ENCODE measurements at regions not wholly inside any gene's neighbourhood (a gene's known extent, or its start where the extent isn't known, plus 50 kb on each side); places are given as distances from the start of the nearest gene placed in this dataset.

- Histone ChIP-seq H3K9ac (ENCODE audit: low read length) (no peak overlapping the region), H3K4me3 (ENCODE audit: low read length) (no peak overlapping the region), H3K27me3 (ENCODE audit: control insufficient read depth, insufficient read depth, low read length) (no peaks in the 10 kb centered on the region), H3K9me3 (ENCODE audit: control insufficient read depth, low read depth, low read length) (no peaks in the 10 kb centered on the region), H3K27ac (ENCODE audit: low read length) (no peak overlapping the region), H3K4me1 (ENCODE audit: control insufficient read depth, low read depth, low read length) (no peaks in the 10 kb centered on the region), H3K36me3 (ENCODE audit: control insufficient read depth, low read depth, low read length) (no peaks in the 10 kb centered on the region)
Observed at GRCh38 chr16:50862818-50863643, 121.1 kb downstream of the CYLD start.

- Histone ChIP-seq H3K9ac (ENCODE audit: low read length) (no peak overlapping the region), H3K9me3 (ENCODE audit: control insufficient read depth, low read depth, low read length) (no peaks in the 10 kb centered on the region), H3K36me3 (ENCODE audit: control insufficient read depth, low read depth, low read length) (no peaks in the 10 kb centered on the region), H3K4me3 (ENCODE audit: low read length) (no peak overlapping the region), H3K4me1 (ENCODE audit: control insufficient read depth, low read depth, low read length) (no peaks in the 10 kb centered on the region), H3K27ac (ENCODE audit: low read length) (no peak overlapping the region), H3K27me3 (ENCODE audit: control insufficient read depth, insufficient read depth, low read length) (no peaks in the 10 kb centered on the region)
Observed at GRCh38 chr16:50861970-50862411, 120.1 kb downstream of the CYLD start.

- no peaks in the 10 kb centered on the region for H3K4me1 ChIP-seq (ENCODE audit: control insufficient read depth, low read depth, low read length)
- no peaks in the 10 kb centered on the region for H3K9me3 ChIP-seq (ENCODE audit: control insufficient read depth, low read depth, low read length)
- H3K4me3 ChIP-seq (ENCODE audit: low read length): no peak overlapping the region
- no peaks in the 10 kb centered on the region for H3K27me3 ChIP-seq (ENCODE audit: control insufficient read depth, insufficient read depth, low read length)
- no peak overlapping the region for H3K27ac ChIP-seq (ENCODE audit: low read length)
- H3K9ac ChIP-seq (ENCODE audit: low read length): no peak overlapping the region
- H3K36me3 ChIP-seq (ENCODE audit: control insufficient read depth, low read depth, low read length): no peaks in the 10 kb centered on the region
Observed at GRCh38 chr16:50861451-50861850, 119.6 kb downstream of the CYLD start.

GRCh38 chr16:50859628-50860360 is 117.9 kb downstream of the CYLD start:
- Histone ChIP-seq H3K27me3 (ENCODE audit: control insufficient read depth, insufficient read depth, low read length) (no peaks in the 10 kb centered on the region), H3K27ac (ENCODE audit: low read length) (no peak overlapping the region), H3K4me1 (ENCODE audit: control insufficient read depth, low read depth, low read length) (no peaks in the 10 kb centered on the region), H3K9me3 (ENCODE audit: control insufficient read depth, low read depth, low read length) (no peaks in the 10 kb centered on the region), H3K4me3 (ENCODE audit: low read length) (no peak overlapping the region), H3K9ac (ENCODE audit: low read length) (no peak overlapping the region), H3K36me3 (ENCODE audit: control insufficient read depth, low read depth, low read length) (no peaks in the 10 kb centered on the region)

GRCh38 chr16:50858877-50859627 is 117.2 kb downstream of the CYLD start:
- Histone ChIP-seq H3K27me3 (ENCODE audit: control insufficient read depth, insufficient read depth, low read length) (no peaks in the 10 kb centered on the region), H3K4me1 (ENCODE audit: control insufficient read depth, low read depth, low read length) (no peaks in the 10 kb centered on the region), H3K36me3 (ENCODE audit: control insufficient read depth, low read depth, low read length) (no peaks in the 10 kb centered on the region), H3K9ac (ENCODE audit: low read length) (no peak overlapping the region), H3K27ac (ENCODE audit: low read length) (no peak overlapping the region), H3K9me3 (ENCODE audit: control insufficient read depth, low read depth, low read length) (no peaks in the 10 kb centered on the region), H3K4me3 (ENCODE audit: low read length) (no peak overlapping the region)

- Histone ChIP-seq H3K4me1 (ENCODE audit: control insufficient read depth, low read depth, low read length) (no peaks in the 10 kb centered on the region), H3K9me3 (ENCODE audit: control insufficient read depth, low read depth, low read length) (no peaks in the 10 kb centered on the region), H3K27ac (ENCODE audit: low read length) (no peak overlapping the region), H3K27me3 (ENCODE audit: control insufficient read depth, insufficient read depth, low read length) (no peaks in the 10 kb centered on the region), H3K9ac (ENCODE audit: low read length) (no peak overlapping the region), H3K36me3 (ENCODE audit: control insufficient read depth, low read depth, low read length) (no peaks in the 10 kb centered on the region), H3K4me3 (ENCODE audit: low read length) (no peak overlapping the region)
Observed at GRCh38 chr16:50858376-50858775, 116.5 kb downstream of the CYLD start.

GRCh38 chr16:50857881-50858280 is 116.0 kb downstream of the CYLD start:
- Histone ChIP-seq H3K4me1 (ENCODE audit: control insufficient read depth, low read depth, low read length) (no peaks in the 10 kb centered on the region), H3K27me3 (ENCODE audit: control insufficient read depth, insufficient read depth, low read length) (no peaks in the 10 kb centered on the region), H3K9ac (ENCODE audit: low read length) (no peak overlapping the region), H3K36me3 (ENCODE audit: control insufficient read depth, low read depth, low read length) (no peaks in the 10 kb centered on the region), H3K27ac (ENCODE audit: low read length) (no peak overlapping the region), H3K9me3 (ENCODE audit: control insufficient read depth, low read depth, low read length) (no peaks in the 10 kb centered on the region), H3K4me3 (ENCODE audit: low read length) (no peak overlapping the region)

- no peaks in the 10 kb centered on the region for H3K27me3 ChIP-seq (ENCODE audit: control insufficient read depth, insufficient read depth, low read length)
- no peaks in the 10 kb centered on the region for H3K36me3 ChIP-seq (ENCODE audit: control insufficient read depth, low read depth, low read length)
- H3K27ac ChIP-seq (ENCODE audit: low read length): no peak overlapping the region
- no peaks in the 10 kb centered on the region for H3K4me1 ChIP-seq (ENCODE audit: control insufficient read depth, low read depth, low read length)
- H3K4me3 ChIP-seq (ENCODE audit: low read length): no peak overlapping the region
- H3K9me3 ChIP-seq (ENCODE audit: control insufficient read depth, low read depth, low read length): no peaks in the 10 kb centered on the region
- no peak overlapping the region for H3K9ac ChIP-seq (ENCODE audit: low read length)
Observed at GRCh38 chr16:50856991-50857390, 115.1 kb downstream of the CYLD start.

- Histone ChIP-seq H3K36me3 (ENCODE audit: control insufficient read depth, low read depth, low read length) (no peaks in the 10 kb centered on the region), H3K9me3 (ENCODE audit: control insufficient read depth, low read depth, low read length) (no peaks in the 10 kb centered on the region), H3K4me3 (ENCODE audit: low read length) (no peak overlapping the region), H3K9ac (ENCODE audit: low read length) (no peak overlapping the region), H3K27me3 (ENCODE audit: control insufficient read depth, insufficient read depth, low read length) (no peaks in the 10 kb centered on the region), H3K27ac (ENCODE audit: low read length) (no peak overlapping the region), H3K4me1 (ENCODE audit: control insufficient read depth, low read depth, low read length) (no peaks in the 10 kb centered on the region)
Observed at GRCh38 chr16:50853329-50853728, 111.4 kb downstream of the CYLD start.
